AG08395 (cell line): ENCODE measurements at regions not wholly inside any gene's neighbourhood (a gene's known extent, or its start where the extent isn't known, plus 50 kb on each side); places are given as distances from the start of the nearest gene placed in this dataset.

Source experiments
- DNase-seq: peaks from one replicate; pipeline ENCODE4 v3.0.0; 2012; ENCODE audit warnings: mixed read lengths, low spot score

GRCh38 chr2:10237392-10238321 is 65.0 kb upstream of the HPCAL1 start:
- no peak for DNase-seq

- no peak for DNase-seq
These were observed 64.3 kb upstream of the HPCAL1 start for GRCh38 chr2:10238396-10238795.

- no peak for DNase-seq
These were observed 63.7 kb upstream of the HPCAL1 start for GRCh38 chr2:10238991-10239485.

GRCh38 chr2:10239561-10239967 is 63.1 kb upstream of the HPCAL1 start:
- no peak for DNase-seq

- no peak for DNase-seq
These were observed 62.5 kb upstream of the HPCAL1 start for GRCh38 chr2:10240161-10240681.

- no peak for DNase-seq
These were observed 61.6 kb upstream of the HPCAL1 start for GRCh38 chr2:10240911-10241610.

GRCh38 chr2:10241641-10242430 is 60.9 kb upstream of the HPCAL1 start:
- no peak for DNase-seq

GRCh38 chr2:10242451-10242850 is 60.3 kb upstream of the HPCAL1 start:
- DNase-seq, result no peak

- no peak for DNase-seq
These were observed 59.4 kb upstream of the HPCAL1 start for GRCh38 chr2:10242998-10243925.

GRCh38 chr2:10243926-10244270 is 58.8 kb upstream of the HPCAL1 start:
- DNase-seq, result no peak

- no peak for DNase-seq
These were observed 57.7 kb upstream of the HPCAL1 start for GRCh38 chr2:10245021-10245420.

GRCh38 chr2:10245661-10246060 is 57.0 kb upstream of the HPCAL1 start:
- DNase-seq, result no peak

- no peak for DNase-seq
These were observed 56.3 kb upstream of the HPCAL1 start for GRCh38 chr2:10246370-10246769.

- DNase-seq, result no peak
These were observed 55.9 kb upstream of the HPCAL1 start for GRCh38 chr2:10246831-10247230.

- no peak for DNase-seq
These were observed 52.9 kb upstream of the HPCAL1 start for GRCh38 chr2:10249798-10250197.

- no peak for DNase-seq
These were observed 50.5 kb upstream of the HPCAL1 start for GRCh38 chr2:10252224-10252623.

- DNase-seq, result no peak
These were observed 50.0 kb upstream of the HPCAL1 start for GRCh38 chr2:10252661-10253060.
